HG02759 (cell line): ENCODE measurements at regions not wholly inside any gene's neighbourhood (a gene's known extent, or its start where the extent isn't known, plus 50 kb on each side); places are given as distances from the start of the nearest gene placed in this dataset.
"Not testable (repeated sequence)": the region's sequence is repeated elsewhere in the genome, so short reads cannot be mapped to it uniquely, and the experiment has no call there.

Experiments used
- ATAC-seq: cut with Tn5 transposase; IDR thresholded peaks from one replicate; pipeline ENCODE4 v1.9.1; 2021; ENCODE audit warnings: mild to moderate bottlenecking, moderate library complexity; ENCODE audit not compliant: unreplicated experiment

- ATAC-seq: no peak
Measured at GRCh38 chr6:115873901-115874300, 186.8 kb downstream of the FRK start.

GRCh38 chr6:115870464-115870863, 190.2 kb downstream of the FRK start:
- no peak for ATAC-seq

GRCh38 chr6:115865914-115866313, 194.8 kb downstream of the FRK start:
- ATAC-seq: no peak

- no peak for ATAC-seq
Measured at GRCh38 chr6:115863211-115863610, 197.5 kb downstream of the FRK start.

GRCh38 chr6:115861658-115862057, 199.0 kb downstream of the FRK start:
- not testable (repeated sequence) for ATAC-seq

- ATAC-seq: not testable (repeated sequence)
Measured at GRCh38 chr6:115859577-115859976, 201.1 kb downstream of the FRK start.

- no peak for ATAC-seq
Measured at GRCh38 chr6:115854866-115855665, 205.6 kb downstream of the FRK start.

GRCh38 chr6:115847671-115848070, 213.0 kb downstream of the FRK start:
- no peak for ATAC-seq

GRCh38 chr6:115843945-115844344, 216.7 kb downstream of the FRK start:
- no peak for ATAC-seq

GRCh38 chr6:115842338-115842737, 218.4 kb downstream of the FRK start:
- ATAC-seq: no peak

- ATAC-seq: no peak
Measured at GRCh38 chr6:115839583-115840181, 221.0 kb downstream of the FRK start.

- peak; percentile 94 for ATAC-seq
Measured at GRCh38 chr6:115838763-115839401, 221.8 kb downstream of the FRK start.

GRCh38 chr6:115838216-115838615, 222.5 kb downstream of the FRK start:
- ATAC-seq: no peak

- ATAC-seq: not testable (repeated sequence)
Measured at GRCh38 chr6:115836374-115836773, 224.3 kb downstream of the FRK start.

- ATAC-seq: no peak
Measured at GRCh38 chr6:115835314-115835713, 225.4 kb downstream of the FRK start.

- ATAC-seq: not testable (repeated sequence)
Measured at GRCh38 chr6:115834542-115834941, 226.1 kb downstream of the FRK start.

- no peak for ATAC-seq
Measured at GRCh38 chr6:115832786-115833185, 227.9 kb downstream of the FRK start.

GRCh38 chr6:115832186-115832585, 228.5 kb downstream of the FRK start:
- ATAC-seq: no peak

GRCh38 chr6:115830895-115831294, 229.8 kb downstream of the FRK start:
- peak; percentile 75 for ATAC-seq

- no peak for ATAC-seq
Measured at GRCh38 chr6:115821798-115822197, 238.9 kb downstream of the FRK start.

GRCh38 chr6:115819506-115819905, 241.2 kb downstream of the FRK start:
- ATAC-seq: no peak

GRCh38 chr6:115817161-115817560, 243.5 kb downstream of the FRK start:
- no peak for ATAC-seq
